ENCODE measurements at regions not wholly inside any gene's neighbourhood (a gene's known extent, or its start where the extent isn't known, plus 50 kb on each side); places are given as distances from the start of the nearest gene placed in this dataset.

- no peaks in the 10 kb centered on the region for H3K9me2 ChIP-seq (ENCODE audit: insufficient read depth, low read length)
- H3K9ac ChIP-seq (ENCODE audit: low read length) = no peak overlapping the region
- no peaks in the 10 kb centered on the region for H3K36me3 ChIP-seq (ENCODE audit: insufficient read depth, low read length)
- H3K4me3 ChIP-seq (ENCODE audit: low read length) = no peak overlapping the region
- no peaks in the 10 kb centered on the region for H3F3A ChIP-seq (ENCODE audit: insufficient read depth, low read length, poor library complexity, severe bottlenecking)
- no peak for TF ChIP-seq EP300 (conservative IDR thresholded peaks at IDR 0.05; ENCODE audit: poor library complexity, severe bottlenecking)
- no peak for TF ChIP-seq POLR2AphosphoS5 (IDR thresholded peaks at IDR 0.05)
- TF ChIP-seq CTCF (IDR thresholded peaks at IDR 0.05; ENCODE audit: poor library complexity, severe bottlenecking) = no peak
- TF ChIP-seq, protein P1, sequence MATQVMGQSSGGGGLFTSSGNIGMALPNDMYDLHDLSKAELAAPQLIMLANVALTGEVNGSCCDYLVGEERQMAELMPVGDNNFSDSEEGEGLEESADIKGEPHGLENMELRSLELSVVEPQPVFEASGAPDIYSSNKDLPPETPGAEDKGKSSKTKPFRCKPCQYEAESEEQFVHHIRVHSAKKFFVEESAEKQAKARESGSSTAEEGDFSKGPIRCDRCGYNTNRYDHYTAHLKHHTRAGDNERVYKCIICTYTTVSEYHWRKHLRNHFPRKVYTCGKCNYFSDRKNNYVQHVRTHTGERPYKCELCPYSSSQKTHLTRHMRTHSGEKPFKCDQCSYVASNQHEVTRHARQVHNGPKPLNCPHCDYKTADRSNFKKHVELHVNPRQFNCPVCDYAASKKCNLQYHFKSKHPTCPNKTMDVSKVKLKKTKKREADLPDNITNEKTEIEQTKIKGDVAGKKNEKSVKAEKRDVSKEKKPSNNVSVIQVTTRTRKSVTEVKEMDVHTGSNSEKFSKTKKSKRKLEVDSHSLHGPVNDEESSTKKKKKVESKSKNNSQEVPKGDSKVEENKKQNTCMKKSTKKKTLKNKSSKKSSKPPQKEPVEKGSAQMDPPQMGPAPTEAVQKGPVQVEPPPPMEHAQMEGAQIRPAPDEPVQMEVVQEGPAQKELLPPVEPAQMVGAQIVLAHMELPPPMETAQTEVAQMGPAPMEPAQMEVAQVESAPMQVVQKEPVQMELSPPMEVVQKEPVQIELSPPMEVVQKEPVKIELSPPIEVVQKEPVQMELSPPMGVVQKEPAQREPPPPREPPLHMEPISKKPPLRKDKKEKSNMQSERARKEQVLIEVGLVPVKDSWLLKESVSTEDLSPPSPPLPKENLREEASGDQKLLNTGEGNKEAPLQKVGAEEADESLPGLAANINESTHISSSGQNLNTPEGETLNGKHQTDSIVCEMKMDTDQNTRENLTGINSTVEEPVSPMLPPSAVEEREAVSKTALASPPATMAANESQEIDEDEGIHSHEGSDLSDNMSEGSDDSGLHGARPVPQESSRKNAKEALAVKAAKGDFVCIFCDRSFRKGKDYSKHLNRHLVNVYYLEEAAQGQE (IDR thresholded peaks at IDR 0.05; ENCODE audit: borderline replicate concordance) = no peak
- TF ChIP-seq RAD21 (conservative IDR thresholded peaks at IDR 0.05) = no peak
- TF ChIP-seq MXI1 (conservative IDR thresholded peaks at IDR 0.05; ENCODE audit: poor library complexity, severe bottlenecking) = no peak
- no peak overlapping the region for H2AFZ ChIP-seq (ENCODE audit: low read depth, low read length)
- H3K9me3 ChIP-seq (ENCODE audit: low read length) = no peaks in the 10 kb centered on the region
- H3K4me2 ChIP-seq (ENCODE audit: low read length) = no peak overlapping the region
- H3K27me3 ChIP-seq (ENCODE audit: insufficient read depth, low read depth, low read length) = no peaks in the 10 kb centered on the region
- H3K79me2 ChIP-seq (replicated peaks; ENCODE audit: insufficient read depth, low read length) = no peaks in the 10 kb centered on the region
- H3K27ac ChIP-seq (ENCODE audit: low read length) = no peak overlapping the region
- no peaks in the 10 kb centered on the region for H4K20me1 ChIP-seq (ENCODE audit: insufficient read depth)
These were observed 133.2 kb downstream of the GDAP2 start for GRCh38 chr1:117796226-117796625.

DNA sequence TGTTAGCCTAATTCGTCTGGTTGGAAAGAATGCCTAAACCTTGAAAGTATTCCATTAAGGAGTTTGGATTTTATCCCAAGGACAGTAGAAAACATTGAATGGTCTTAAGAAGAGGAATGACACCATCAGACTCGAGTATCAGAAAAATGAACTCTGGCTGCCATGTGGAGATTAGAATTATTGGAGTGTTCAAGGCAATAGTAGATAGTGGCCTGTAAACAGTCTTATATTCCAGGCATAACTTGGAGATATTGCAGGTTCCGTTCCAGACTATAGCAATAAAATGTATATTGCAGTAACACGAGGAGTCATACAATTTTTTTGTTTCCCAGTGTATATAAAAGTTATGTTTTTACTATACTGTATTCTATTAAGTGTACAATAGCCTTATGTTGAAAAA, 130.9 kb downstream of the GDAP2 start:
- H3K27me3 ChIP-seq (ENCODE audit: insufficient read depth, low read depth, low read length) = no peaks in the 10 kb centered on the region
- H2AFZ ChIP-seq (ENCODE audit: low read depth, low read length) = no peak overlapping the region
- no peaks in the 10 kb centered on the region for H3K79me2 ChIP-seq (replicated peaks; ENCODE audit: insufficient read depth, low read length)
- TF ChIP-seq POLR2AphosphoS5 (IDR thresholded peaks at IDR 0.05) (no peak), MXI1 (conservative IDR thresholded peaks at IDR 0.05; ENCODE audit: poor library complexity, severe bottlenecking) (no peak), TAF1 (IDR thresholded peaks at IDR 0.05; ENCODE audit: low read depth) (no peak), SMC3 (conservative IDR thresholded peaks at IDR 0.05; ENCODE audit: poor library complexity) (no peak)
- TF ChIP-seq, protein P1 (IDR thresholded peaks at IDR 0.05; ENCODE audit: borderline replicate concordance) = no peak
- H3K9me2 ChIP-seq (ENCODE audit: insufficient read depth, low read length) = no peaks in the 10 kb centered on the region
- no peak overlapping the region for H3K9ac ChIP-seq (ENCODE audit: low read length)
- H3K36me3 ChIP-seq (ENCODE audit: insufficient read depth, low read length) = no peaks in the 10 kb centered on the region
- H3K9me3 ChIP-seq (ENCODE audit: low read length) = no peaks in the 10 kb centered on the region
- H3K27ac ChIP-seq (ENCODE audit: low read length) = no peak overlapping the region
- no peak overlapping the region for H3K4me3 ChIP-seq (ENCODE audit: low read length)
- no peak overlapping the region for H3K4me2 ChIP-seq (ENCODE audit: low read length)
- no peaks in the 10 kb centered on the region for H3F3A ChIP-seq (ENCODE audit: insufficient read depth, low read length, poor library complexity, severe bottlenecking)
- H4K20me1 ChIP-seq (ENCODE audit: insufficient read depth) = no peaks in the 10 kb centered on the region
